Activated CD4-positive, alpha-beta T cell treated with anti-CD3 and anti-CD28 coated beads for 48 hours (primary cell): ENCODE measurements at regions not wholly inside any gene's neighbourhood (a gene's known extent, or its start where the extent isn't known, plus 50 kb on each side); places are given as distances from the start of the nearest gene placed in this dataset.

ENCODE experiments used
- DNase-seq: peaks from one replicate; pipeline ENCODE4 v3.0.0-alpha.2; 2020

DNA sequence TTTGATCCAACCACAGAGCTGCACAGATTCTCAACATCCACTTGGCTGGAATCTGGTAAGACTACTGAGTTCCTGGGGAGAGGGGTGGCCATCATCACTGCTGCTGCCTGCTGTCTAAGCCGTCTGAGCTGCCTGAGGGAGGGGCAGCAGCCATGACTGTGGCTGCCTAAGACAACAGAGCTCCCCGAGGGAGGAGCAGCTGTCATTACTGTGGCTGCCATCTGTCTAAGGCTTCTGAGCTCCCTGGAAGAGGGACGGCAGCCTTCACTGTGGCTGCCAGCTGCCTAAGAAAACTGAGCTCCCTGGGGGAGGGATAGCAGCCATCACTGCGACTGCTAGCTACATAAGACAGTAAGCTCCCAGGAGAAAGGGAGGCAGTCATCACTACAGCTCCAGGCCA is 584.4 kb downstream of the NR4A2 start:
- no peak for DNase-seq

DNA sequence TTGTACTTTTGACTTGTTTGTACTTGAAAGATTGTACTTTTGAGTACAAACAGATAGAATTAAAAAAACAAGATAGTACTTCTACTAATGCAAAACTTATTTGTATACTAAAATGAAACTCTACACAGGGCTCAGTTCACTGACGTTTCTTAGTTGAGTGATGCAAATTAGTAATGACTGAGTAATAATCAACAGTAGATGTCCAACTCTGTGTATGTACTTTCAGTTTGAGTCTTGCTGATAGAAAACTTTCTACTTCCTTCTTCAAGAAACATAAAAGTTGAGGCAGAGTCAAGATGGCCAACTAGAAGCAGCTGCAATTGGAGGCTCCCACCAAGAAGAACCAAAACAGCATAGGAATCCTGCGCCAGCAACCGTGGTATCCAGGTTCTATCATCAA is 585.0 kb downstream of the NR4A2 start:
- no peak for DNase-seq

DNA sequence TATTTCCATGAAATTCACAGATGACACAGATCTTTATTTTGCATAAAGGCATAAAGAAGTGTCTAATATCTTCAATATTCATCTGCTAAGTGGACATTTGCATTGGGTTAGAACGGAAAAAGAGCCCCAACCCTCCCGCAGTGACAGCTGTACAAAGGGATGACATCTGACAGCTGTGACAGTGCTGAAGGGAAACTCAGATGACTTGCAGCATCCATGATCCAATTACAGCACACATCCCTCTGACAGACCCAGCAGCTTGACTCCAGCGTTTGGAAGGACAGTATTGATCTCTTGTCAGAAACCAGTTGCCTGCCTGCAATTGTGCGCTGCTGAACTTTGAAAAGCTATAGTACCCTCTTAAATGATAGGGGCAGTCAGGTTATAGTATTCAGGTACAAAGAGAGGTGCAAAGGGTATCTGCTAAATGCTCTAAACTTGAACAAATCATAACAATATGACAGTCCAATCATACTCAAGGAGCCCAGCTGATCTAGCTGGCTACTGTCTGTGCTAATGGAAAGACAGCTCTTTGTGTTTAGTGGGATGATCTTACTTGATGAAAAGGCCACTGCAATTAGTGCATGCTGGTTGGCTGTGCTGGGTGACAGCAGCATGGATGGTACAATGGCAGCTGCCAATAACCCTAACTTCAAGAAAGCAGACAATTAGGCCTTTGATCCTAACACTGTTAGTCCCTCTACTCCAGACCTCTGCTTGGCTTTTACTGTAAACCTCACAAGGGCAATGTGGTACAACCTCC is 599.2 kb downstream of the NR4A2 start:
- no peak for DNase-seq

DNA sequence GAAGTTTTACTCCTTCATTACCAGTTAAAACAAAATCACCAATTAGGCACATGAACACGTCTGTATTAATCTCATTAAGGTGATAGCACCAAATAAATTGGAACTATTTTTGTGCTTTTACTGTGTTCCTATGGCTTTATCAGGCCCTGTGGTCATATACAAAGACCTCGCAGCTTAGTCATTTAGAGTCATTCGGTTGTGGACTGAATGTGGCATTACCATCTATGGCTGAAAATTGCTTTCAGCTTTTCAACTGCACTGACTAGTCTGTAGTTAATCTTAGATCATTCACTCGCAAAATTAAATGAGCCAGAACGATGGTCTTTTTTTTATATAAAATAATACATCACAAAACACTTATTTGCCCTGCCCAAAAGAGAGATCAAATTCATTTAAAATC is 601.7 kb downstream of the NR4A2 start:
- DNase-seq: no peak

- DNase-seq: no peak
These were observed 605.2 kb downstream of the NR4A2 start for GRCh38 chr2:155727187-155727895.

- no peak for DNase-seq
These were observed 610.2 kb downstream of the NR4A2 start for GRCh38 chr2:155722290-155722689.

DNA sequence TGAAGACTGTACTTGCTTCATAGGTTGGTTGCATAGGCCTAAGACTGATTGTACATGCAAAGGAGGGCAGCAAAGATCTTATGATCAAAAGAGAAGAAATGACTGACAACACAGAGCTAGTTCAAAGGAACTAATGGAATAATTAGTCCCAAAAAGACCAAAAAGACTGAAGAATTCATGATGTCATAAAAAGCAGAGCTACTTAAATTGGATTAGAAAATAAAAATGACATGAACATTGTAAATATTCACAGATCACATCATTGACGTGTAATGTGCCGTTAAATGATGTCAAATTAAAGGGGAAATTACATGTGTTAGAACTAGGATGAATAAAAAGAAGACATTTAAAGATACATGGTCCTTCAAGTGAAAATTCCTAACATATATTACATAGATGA is 616.8 kb downstream of the NR4A2 start:
- no peak for DNase-seq

GRCh38 chr2:155714983-155715382 is 617.5 kb downstream of the NR4A2 start:
- no peak for DNase-seq

DNA sequence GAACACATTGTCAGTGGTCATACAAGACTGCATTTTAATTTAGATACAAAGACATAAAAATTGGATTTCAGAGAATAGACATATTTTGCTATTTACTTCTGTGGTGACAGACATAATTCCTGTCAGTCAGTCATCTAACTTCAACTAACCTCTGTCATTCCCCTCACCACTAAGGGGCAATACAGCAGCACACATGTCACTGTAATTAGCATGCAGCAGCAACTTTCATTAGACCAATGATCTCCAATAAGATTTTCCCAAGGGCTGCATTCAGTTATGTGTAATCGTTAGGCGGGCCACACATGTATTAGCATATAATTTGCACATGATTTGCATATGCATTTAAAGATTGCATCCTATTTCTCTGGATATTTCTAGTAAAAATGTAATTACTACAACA is 624.5 kb downstream of the NR4A2 start:
- no peak for DNase-seq

- DNase-seq: no peak
These were observed 628.6 kb downstream of the NR4A2 start for GRCh38 chr2:155703917-155704316.

GRCh38 chr2:155703048-155703447 is 629.5 kb downstream of the NR4A2 start:
- DNase-seq: no peak

- no peak for DNase-seq
These were observed 630.8 kb downstream of the NR4A2 start for GRCh38 chr2:155701721-155702120.

- DNase-seq: no peak
These were observed 636.0 kb downstream of the NR4A2 start for GRCh38 chr2:155696571-155696970.

GRCh38 chr2:155695505-155695904 is 637.0 kb downstream of the NR4A2 start:
- DNase-seq: no peak

- no peak for DNase-seq
These were observed 639.7 kb downstream of the NR4A2 start for GRCh38 chr2:155692856-155693255.

GRCh38 chr2:155692106-155692505 is 640.4 kb downstream of the NR4A2 start:
- DNase-seq: no peak

DNA sequence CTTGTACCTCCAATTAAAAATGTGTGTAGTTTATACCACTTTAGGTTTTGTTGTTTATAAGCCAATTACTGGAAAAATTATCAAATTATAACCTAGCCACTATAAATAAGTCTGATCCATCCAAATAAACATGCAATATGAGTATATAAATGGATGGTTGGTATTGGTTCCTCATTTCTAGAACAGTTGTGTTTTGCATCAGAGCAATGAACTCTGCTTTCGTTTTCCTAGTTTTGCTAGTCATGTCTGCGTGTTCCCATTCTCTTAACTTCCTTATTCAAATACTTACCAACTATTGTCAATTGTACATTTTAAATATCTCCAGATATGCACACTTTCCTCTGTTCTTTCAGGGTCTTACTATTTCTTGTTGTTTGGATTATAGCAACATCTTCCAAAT is 641.7 kb downstream of the NR4A2 start:
- DNase-seq: no peak

DNA sequence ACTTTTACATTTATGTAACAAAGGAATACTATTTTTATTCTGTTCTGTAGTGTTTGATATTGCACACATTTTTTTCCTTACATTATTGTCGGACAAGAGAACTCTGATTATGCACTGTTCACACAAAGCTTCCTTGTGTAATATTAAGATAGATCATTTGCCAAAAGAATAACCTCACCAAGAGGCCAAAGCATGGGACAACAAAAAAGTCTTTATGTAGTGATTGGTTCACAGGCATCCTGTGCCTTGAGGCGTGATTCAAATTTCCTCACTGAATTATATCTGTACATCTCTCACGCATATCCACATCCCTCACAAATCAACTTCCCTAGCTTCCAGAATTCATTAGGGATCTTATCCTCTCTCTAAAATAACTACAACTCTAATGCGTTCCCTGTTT is 642.7 kb downstream of the NR4A2 start:
- DNase-seq: no peak

- DNase-seq: no peak
These were observed 645.3 kb downstream of the NR4A2 start for GRCh38 chr2:155687181-155687580.

DNA sequence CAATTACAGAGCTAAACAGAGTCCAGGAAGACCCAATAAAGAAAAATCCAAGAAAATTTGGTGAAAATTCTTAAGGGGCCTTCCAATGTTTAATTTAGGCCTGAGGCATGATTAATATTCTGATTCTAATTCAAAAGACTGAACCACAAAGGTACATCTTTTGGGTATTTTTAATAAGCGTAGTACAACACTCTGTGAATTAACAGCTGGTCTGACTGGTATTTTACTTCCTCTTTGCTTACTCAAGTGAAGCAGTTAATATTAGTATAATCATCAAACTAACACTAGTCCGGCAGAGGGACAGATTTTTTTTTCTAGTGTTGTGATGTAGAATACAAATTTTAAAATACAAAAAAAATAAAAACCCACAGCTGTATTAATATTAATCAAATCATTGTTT is 652.9 kb downstream of the NR4A2 start:
- DNase-seq: no peak

DNA sequence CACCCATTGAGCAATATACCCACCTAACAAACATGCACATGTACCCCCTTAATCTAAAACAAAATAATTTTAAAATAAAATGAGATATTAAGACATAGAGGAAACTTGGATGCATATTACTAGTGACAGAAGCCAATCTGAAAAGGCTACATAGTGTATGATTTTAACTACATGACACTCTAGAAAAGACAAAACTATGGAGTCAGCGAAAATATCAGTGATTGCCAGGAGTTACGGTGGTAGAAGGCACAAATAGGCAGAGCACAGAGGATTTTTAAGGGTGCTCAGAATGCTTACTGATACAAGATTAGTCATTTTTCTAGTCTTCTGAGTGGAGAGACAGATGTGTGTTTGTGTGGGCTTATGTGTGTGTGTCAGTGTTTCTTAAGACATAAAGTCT is 656.6 kb downstream of the NR4A2 start:
- no peak for DNase-seq

DNA sequence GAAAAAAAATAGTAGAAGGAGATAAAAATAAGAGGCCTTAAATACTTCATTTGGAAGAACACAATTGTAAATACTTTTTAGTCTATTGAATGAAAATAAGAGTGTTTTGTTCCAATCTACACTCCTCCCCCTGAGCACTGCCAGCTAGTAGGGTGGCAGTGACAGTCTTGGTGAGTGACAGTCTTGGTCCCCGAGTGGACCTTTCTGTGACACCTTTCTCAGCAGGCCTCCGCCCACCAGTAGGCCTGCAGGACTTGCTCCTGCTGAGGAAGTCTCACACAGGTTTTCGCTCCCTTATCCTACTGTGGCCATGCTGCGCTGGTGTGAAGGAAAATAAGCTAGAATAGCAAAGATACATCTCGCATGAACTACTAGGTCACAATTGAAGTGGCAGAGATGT is 666.8 kb downstream of the NR4A2 start:
- no peak for DNase-seq

DNA sequence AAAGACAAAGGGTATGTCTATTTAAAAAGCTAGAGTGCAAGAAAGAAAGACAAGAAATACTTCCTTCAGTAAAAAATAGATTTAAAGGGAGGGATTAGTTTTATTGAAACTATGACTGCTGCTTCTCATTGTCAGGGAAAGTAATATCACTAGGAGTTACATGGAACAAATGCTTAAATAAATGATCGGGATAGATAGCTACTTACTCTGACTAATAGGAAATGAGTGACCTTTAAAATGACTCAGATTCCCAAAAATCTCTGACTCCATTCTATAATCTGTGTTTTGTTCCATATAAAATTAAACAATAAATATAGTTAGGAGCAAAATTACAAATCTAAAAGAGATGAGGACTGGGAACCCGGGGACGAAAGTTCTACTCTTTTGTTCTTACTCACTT is 669.3 kb downstream of the NR4A2 start:
- no peak for DNase-seq

GRCh38 chr2:155662224-155662623 is 670.3 kb downstream of the NR4A2 start:
- DNase-seq: no peak

DNA sequence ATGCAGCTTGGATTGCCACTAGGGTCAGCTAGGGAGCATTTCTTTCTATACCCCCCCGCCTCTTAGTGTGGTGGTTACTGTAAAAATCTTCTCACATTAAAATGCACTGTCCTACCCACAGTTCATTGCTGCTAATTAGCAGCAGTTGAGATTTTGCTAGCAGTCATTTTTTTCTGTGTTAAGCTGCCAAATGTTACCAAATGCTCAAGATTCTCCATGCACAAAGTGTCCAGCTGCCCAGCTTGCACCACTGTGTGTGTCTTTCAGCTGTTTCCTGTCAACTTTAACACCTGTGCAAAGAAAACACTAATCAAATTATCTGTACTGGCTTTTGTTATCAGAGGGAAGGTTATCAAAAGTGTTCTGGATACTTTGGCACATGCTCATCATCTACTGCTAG is 679.3 kb downstream of the NR4A2 start:
- no peak for DNase-seq
